ENCODE measurements at regions not wholly inside any gene's neighbourhood (a gene's known extent, or its start where the extent isn't known, plus 50 kb on each side); places are given as distances from the start of the nearest gene placed in this dataset.
"Not testable (repeated sequence)": the region's sequence is repeated elsewhere in the genome, so short reads cannot be mapped to it uniquely, and the experiment has no call there.

GRCh38 chr5:109986726-109987125 lies 297.0 kb downstream of the MAN2A1 start:
- DNase-seq (ENCODE audit: low spot score) = no peak
- intact Hi-C loops (cut with DNase I) = no loop called here

GRCh38 chr5:109987355-109987754 lies 297.6 kb downstream of the MAN2A1 start:
- intact Hi-C loops (cut with DNase I) = no loop called here
- no peak for DNase-seq (ENCODE audit: low spot score)

GRCh38 chr5:109987970-109988369 lies 298.2 kb downstream of the MAN2A1 start:
- no peak for DNase-seq (ENCODE audit: low spot score)
- intact Hi-C loops (cut with DNase I) = no loop called here

- intact Hi-C loops (cut with DNase I) = no loop called here
- no peak for DNase-seq (ENCODE audit: low spot score)
These were observed 299.4 kb downstream of the MAN2A1 start for GRCh38 chr5:109989161-109989560.

GRCh38 chr5:109989994-109990722 lies 300.4 kb downstream of the MAN2A1 start:
- no peak for DNase-seq (ENCODE audit: low spot score)
- intact Hi-C loops (cut with DNase I) = no loop called here

- intact Hi-C loops (cut with DNase I) = no loop called here
- no peak for DNase-seq (ENCODE audit: low spot score)
These were observed 301.1 kb downstream of the MAN2A1 start for GRCh38 chr5:109990723-109991359.

GRCh38 chr5:109992264-109992915 lies 302.7 kb downstream of the MAN2A1 start:
- DNase-seq (ENCODE audit: low spot score) = no peak
- intact Hi-C loops (cut with DNase I) = no loop called here

GRCh38 chr5:109994135-109994534 lies 304.4 kb downstream of the MAN2A1 start:
- intact Hi-C loops (cut with DNase I) = no loop called here
- no peak for DNase-seq (ENCODE audit: low spot score)

GRCh38 chr5:109996246-109996645 lies 306.5 kb downstream of the MAN2A1 start:
- DNase-seq (ENCODE audit: low spot score) = no peak
- intact Hi-C loops (cut with DNase I) = no loop called here

GRCh38 chr5:109997161-109997560 lies 307.4 kb downstream of the MAN2A1 start:
- intact Hi-C loops (cut with DNase I) = no loop called here
- no peak for DNase-seq (ENCODE audit: low spot score)

- intact Hi-C loops (cut with DNase I) = no loop called here
- no peak for DNase-seq (ENCODE audit: low spot score)
These were observed 308.5 kb downstream of the MAN2A1 start for GRCh38 chr5:109998208-109998607.

GRCh38 chr5:109998726-109999125 lies 309.0 kb downstream of the MAN2A1 start:
- intact Hi-C loops (cut with DNase I) = no loop called here
- DNase-seq (ENCODE audit: low spot score) = no peak

- intact Hi-C loops (cut with DNase I) = no loop called here
- DNase-seq (ENCODE audit: low spot score) = no peak
These were observed 311.9 kb downstream of the MAN2A1 start for GRCh38 chr5:110001648-110002047.

- intact Hi-C loops (cut with DNase I) = no loop called here
- DNase-seq (ENCODE audit: low spot score) = no peak
These were observed 312.9 kb downstream of the MAN2A1 start for GRCh38 chr5:110002652-110003051.

GRCh38 chr5:110005907-110006562 lies 316.3 kb downstream of the MAN2A1 start:
- DNase-seq (ENCODE audit: low spot score); intact Hi-C loops (cut with DNase I): not testable (repeated sequence)

- no peak for DNase-seq (ENCODE audit: low spot score)
- intact Hi-C loops (cut with DNase I) = no loop called here
These were observed 317.4 kb downstream of the MAN2A1 start for GRCh38 chr5:110007101-110007500.

- intact Hi-C loops (cut with DNase I) = no loop called here
These were observed 318.4 kb downstream of the MAN2A1 start for GRCh38 chr5:110008131-110008530.

GRCh38 chr5:110012145-110012544 lies 322.4 kb downstream of the MAN2A1 start:
- intact Hi-C loops (cut with DNase I) = no loop called here
- no peak for DNase-seq (ENCODE audit: low spot score)

More at GRCh38 chr5:110008131-110008530, 318.4 kb downstream of the MAN2A1 start:
- no peak for DNase-seq (ENCODE audit: low spot score)

GRCh38 chr5:110013017-110013416 lies 323.3 kb downstream of the MAN2A1 start:
- no peak for DNase-seq (ENCODE audit: low spot score)
- intact Hi-C loops (cut with DNase I) = no loop called here

GRCh38 chr5:110017854-110018253 lies 328.1 kb downstream of the MAN2A1 start:
- DNase-seq (ENCODE audit: low spot score) = no peak
- intact Hi-C loops (cut with DNase I) = no loop called here
